Gastroesophageal sphincter (tissue), 3 donors: ENCODE measurements at regions not wholly inside any gene's neighbourhood (a gene's known extent, or its start where the extent isn't known, plus 50 kb on each side); places are given as distances from the start of the nearest gene placed in this dataset.

Source experiments
- EP300 ChIP-seq: sonication (generic); formaldehyde crosslinking; IDR thresholded peaks from one replicate; pipeline ENCODE4 v1.6.1; 2017; ENCODE audit warnings: antibody characterized with exemption, mild to moderate bottlenecking
- POLR2AphosphoS5 ChIP-seq: sonication (generic); formaldehyde crosslinking; IDR thresholded peaks from one replicate; pipeline ENCODE4 v1.6.1; 2017; ENCODE audit warnings: antibody characterized with exemption
- TF ChIP-seq, protein P1 (sequence below), 4 experiments: fragments of 200-600 bp in 2 of 4; fragments of 450-650 bp in 2 of 4; sonication (generic) in 1 of 4; IDR thresholded peaks; one replicate each; pipeline ENCODE4 v1.5.1; 2017 to 2019; ENCODE audit warnings: antibody characterized with exemption in 4 of 4, mild to moderate bottlenecking in 2 of 4, moderate library complexity in 2 of 4

DNA sequence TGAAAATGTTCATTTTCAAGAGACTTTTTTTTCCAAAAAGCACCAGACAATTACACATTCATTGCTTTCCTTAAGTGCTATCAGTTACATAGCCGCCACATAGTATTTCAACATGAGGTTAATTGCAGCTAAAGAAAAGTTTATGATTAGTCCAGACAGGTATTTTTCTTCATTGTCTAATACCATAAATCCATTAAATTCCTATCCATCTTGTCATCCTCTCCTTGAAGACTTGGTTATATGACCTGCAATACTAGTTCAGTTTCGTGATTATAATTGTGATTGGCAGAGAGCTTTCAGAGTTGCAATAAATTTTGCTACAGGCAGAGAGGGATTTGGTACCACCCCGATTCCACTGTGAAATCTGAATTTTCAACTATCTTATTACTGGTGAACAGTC, 437.7 kb downstream of the GPATCH2 start:
- TF ChIP-seq, protein P1, sequence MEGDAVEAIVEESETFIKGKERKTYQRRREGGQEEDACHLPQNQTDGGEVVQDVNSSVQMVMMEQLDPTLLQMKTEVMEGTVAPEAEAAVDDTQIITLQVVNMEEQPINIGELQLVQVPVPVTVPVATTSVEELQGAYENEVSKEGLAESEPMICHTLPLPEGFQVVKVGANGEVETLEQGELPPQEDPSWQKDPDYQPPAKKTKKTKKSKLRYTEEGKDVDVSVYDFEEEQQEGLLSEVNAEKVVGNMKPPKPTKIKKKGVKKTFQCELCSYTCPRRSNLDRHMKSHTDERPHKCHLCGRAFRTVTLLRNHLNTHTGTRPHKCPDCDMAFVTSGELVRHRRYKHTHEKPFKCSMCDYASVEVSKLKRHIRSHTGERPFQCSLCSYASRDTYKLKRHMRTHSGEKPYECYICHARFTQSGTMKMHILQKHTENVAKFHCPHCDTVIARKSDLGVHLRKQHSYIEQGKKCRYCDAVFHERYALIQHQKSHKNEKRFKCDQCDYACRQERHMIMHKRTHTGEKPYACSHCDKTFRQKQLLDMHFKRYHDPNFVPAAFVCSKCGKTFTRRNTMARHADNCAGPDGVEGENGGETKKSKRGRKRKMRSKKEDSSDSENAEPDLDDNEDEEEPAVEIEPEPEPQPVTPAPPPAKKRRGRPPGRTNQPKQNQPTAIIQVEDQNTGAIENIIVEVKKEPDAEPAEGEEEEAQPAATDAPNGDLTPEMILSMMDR (IDR thresholded peaks at IDR 0.05) = no peak
- no peak for TF ChIP-seq POLR2AphosphoS5
- TF ChIP-seq EP300 = no peak
